AG09309 (cell line): ENCODE measurements at regions not wholly inside any gene's neighbourhood (a gene's known extent, or its start where the extent isn't known, plus 50 kb on each side); places are given as distances from the start of the nearest gene placed in this dataset.

ENCODE experiments used
- DNase-seq: peaks from one replicate; pipeline ENCODE4 v3.0.0-alpha.2; 2010; ENCODE audit warnings: low read depth
- H3K4me3 ChIP-seq: 2 replicates; pipeline ENCODE4 v1.5.1; 2011; ENCODE audit warnings: mild to moderate bottlenecking, low read depth, low read length, moderate library complexity; ENCODE audit not compliant: control insufficient read depth
- TF ChIP-seq, protein P1 (sequence below): IDR thresholded peaks from 2 replicates; pipeline ENCODE4 v1.5.1; 2011; ENCODE audit warnings: mild to moderate bottlenecking, low read depth, low read length, inconsistent platforms; ENCODE audit not compliant: insufficient read depth, control insufficient read depth; ENCODE audit errors: missing control alignments

DNA sequence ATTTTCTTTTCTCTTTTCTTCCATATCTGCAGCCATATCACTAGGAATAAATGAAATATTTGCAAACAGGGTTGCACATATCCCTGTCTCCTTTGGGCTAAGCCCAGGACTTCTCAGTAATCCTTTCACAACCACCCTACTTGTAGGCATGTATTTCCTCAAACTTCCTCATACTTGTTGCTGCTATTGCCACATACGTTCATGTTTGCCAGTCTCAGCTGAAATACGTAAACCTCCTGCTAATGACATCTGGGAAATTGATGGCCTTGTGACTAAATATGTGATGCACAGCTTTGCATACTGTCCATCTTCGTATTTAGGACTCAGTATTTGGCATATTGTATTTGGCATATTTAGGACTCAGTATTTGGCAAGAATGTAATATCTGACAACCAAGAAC lies 224.6 kb downstream of the PLK2 start:
- no peak for DNase-seq
- TF ChIP-seq, protein P1, sequence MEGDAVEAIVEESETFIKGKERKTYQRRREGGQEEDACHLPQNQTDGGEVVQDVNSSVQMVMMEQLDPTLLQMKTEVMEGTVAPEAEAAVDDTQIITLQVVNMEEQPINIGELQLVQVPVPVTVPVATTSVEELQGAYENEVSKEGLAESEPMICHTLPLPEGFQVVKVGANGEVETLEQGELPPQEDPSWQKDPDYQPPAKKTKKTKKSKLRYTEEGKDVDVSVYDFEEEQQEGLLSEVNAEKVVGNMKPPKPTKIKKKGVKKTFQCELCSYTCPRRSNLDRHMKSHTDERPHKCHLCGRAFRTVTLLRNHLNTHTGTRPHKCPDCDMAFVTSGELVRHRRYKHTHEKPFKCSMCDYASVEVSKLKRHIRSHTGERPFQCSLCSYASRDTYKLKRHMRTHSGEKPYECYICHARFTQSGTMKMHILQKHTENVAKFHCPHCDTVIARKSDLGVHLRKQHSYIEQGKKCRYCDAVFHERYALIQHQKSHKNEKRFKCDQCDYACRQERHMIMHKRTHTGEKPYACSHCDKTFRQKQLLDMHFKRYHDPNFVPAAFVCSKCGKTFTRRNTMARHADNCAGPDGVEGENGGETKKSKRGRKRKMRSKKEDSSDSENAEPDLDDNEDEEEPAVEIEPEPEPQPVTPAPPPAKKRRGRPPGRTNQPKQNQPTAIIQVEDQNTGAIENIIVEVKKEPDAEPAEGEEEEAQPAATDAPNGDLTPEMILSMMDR: no peak
- no peak overlapping the region for H3K4me3 ChIP-seq

DNA sequence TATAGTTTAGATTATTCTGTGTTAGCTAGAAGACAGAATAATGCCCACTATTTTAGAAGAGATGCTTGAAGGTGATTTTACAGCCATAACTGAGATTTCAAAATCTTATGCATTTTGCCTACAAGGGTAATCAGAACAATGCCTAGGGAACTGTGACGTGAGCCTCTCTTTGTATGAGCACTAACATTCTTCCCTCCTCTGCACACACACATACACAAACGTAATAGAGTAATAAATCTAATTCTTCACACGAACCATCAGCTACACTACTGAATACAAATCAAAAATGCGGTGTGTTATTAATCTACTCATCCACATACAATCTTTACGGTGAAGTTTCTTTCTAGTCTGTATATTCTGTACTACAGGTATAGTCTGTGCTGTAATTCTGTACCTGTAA lies 227.8 kb downstream of the PLK2 start:
- TF ChIP-seq, protein P1: no peak
- DNase-seq: no peak

DNA sequence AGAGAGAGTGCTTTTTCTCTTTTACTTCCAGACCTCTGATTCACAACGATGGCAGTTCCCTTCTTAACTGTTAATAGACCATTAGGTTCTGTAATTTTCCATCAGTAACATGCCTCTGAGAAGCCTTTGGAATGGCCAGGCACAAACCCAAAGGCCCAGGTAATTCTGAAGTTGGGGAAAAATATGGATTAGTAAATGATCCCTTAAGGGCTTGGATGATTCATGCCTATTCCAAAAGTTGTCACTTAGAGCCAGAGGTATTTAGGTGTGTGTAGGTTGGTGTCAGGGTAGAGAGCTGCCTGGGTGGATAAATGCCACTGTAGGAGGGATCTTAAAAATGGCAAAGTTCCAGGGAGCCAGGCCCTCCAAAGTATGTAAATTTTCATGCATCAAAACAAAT lies 228.8 kb downstream of the PLK2 start:
- no peak for DNase-seq
- TF ChIP-seq, protein P1: no peak
- H3K4me3 ChIP-seq: no peak overlapping the region

More for the DNA sequence above, 227.8 kb downstream of the PLK2 start:
- no peak overlapping the region for H3K4me3 ChIP-seq

DNA sequence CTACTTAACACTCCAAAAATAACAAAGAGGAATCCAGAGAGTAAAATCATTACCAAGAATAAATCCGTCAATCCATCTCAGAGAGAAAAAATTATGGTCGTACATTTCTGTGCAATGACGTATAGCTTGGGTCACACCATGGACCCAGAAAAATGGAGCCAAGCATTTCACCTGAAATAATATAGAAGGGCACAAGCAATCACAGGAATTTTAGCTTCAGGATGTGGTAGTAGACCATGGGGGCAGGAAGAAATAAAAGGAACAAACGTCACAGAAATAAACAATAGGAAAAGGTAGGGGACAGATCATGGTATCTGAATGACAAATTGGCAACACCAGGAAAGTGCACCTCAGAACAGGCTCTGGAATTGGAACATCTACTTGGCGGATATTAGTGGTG lies 231.0 kb downstream of the PLK2 start:
- TF ChIP-seq, protein P1: no peak
- no peak overlapping the region for H3K4me3 ChIP-seq
- DNase-seq: no peak

DNA sequence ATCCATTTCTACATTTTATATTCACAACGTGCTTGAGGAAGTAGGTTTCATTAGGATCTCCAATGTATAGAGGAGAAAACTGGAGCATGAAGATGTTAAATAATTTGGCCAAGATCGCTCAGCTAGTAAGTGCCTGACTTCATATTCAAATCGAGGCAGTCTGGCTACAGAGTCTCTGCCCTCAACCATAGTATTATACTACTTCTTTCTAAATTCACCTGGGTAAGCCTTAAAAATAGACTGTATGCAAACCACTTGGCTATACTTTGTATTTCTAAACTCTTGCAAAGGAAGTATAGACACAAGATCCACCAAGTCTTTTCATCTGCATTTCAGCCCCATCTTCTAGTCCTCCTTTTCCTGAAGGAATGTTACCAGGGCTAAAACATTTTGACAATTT lies 232.0 kb downstream of the PLK2 start:
- no peak for DNase-seq

DNA sequence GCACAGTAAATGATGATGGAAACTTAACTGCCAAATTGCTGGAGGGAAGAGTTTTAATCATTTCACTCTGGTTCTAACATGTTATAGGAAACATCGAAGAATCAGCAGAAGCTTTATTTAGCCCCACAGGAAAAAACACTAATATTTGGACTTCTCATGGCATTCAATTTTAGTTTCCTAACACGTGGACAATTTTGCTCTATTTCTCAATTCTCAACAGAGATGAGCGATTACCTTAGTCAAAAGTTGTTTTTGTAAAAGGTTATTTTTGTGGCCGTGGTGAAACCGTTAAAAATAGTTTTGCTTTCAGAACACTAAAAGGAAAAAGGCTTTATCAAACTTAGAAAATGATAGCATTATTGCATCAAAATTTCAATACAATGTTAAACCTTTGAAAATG lies 235.2 kb downstream of the PLK2 start:
- H3K4me3 ChIP-seq: no peak overlapping the region
- no peak for DNase-seq
- TF ChIP-seq, protein P1: no peak

More for the DNA sequence above, 232.0 kb downstream of the PLK2 start:
- TF ChIP-seq, protein P1: no peak
- no peak overlapping the region for H3K4me3 ChIP-seq

DNA sequence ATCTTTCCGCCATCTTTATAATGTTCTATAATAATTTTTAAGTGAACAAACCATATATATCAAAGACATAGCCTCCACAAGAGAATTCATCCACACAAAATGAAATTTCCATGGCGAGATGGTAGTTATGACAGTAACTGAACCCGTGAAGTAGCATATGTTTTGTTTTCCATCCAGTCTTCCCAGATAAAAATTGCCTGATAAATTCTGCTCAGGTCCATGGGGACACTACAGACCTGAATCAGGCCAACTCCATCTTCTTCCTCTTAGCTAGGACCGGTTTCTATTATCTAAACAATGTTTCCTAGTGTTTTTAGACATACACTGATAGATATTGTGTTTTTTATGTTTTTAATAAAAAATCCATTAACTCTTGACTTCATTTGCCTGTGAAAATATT lies 235.7 kb downstream of the PLK2 start:
- no peak for DNase-seq
- TF ChIP-seq, protein P1: no peak
- no peak overlapping the region for H3K4me3 ChIP-seq
